MM.1S (cell line): ENCODE measurements at regions not wholly inside any gene's neighbourhood (a gene's known extent, or its start where the extent isn't known, plus 50 kb on each side); places are given as distances from the start of the nearest gene placed in this dataset.

Experiments used
- DNase-seq: peaks from one replicate; pipeline ENCODE4 v3.0.0-alpha.2; 2015
- H2AFZ ChIP-seq: fragments of 300-600 bp; sonication (generic); 2 replicates; pipeline ENCODE4 v1.6.0; 2016; ENCODE audit warnings: antibody characterized with exemption, low read length
- H3F3A ChIP-seq: fragments of 300-600 bp; sonication (generic); 2 replicates; pipeline ENCODE4 v1.6.1; 2016; ENCODE audit warnings: mild to moderate bottlenecking, antibody characterized with exemption, low read length, moderate library complexity, mixed read lengths; ENCODE audit not compliant: insufficient read depth
- H3K27ac ChIP-seq: fragments of 300-600 bp; sonication (generic); 2 replicates; pipeline ENCODE4 v1.5.1; 2016; ENCODE audit warnings: mild to moderate bottlenecking, low read length
- H3K27me3 ChIP-seq: fragments of 300-600 bp; sonication (generic); replicated peaks from 2 replicates; pipeline ENCODE4 v1.6.0; 2016; ENCODE audit warnings: low read length; ENCODE audit not compliant: insufficient read depth
- H3K36me3 ChIP-seq: fragments of 300-600 bp; sonication (generic); replicated peaks from 2 replicates; pipeline ENCODE4 v1.6.1; 2016; ENCODE audit warnings: mild to moderate bottlenecking, low read length, mixed read lengths; ENCODE audit not compliant: insufficient read depth
- H3K4me1 ChIP-seq: fragments of 300-600 bp; sonication (generic); 2 replicates; pipeline ENCODE4 v1.6.1; 2016; ENCODE audit warnings: low read length, mixed read lengths
- H3K4me2 ChIP-seq: fragments of 300-600 bp; sonication (generic); 2 replicates; pipeline ENCODE4 v1.6.0; 2016; ENCODE audit warnings: low read depth, low read length
- H3K4me3 ChIP-seq: fragments of 300-600 bp; sonication (generic); 2 replicates; pipeline ENCODE4 v1.5.1; 2016; ENCODE audit warnings: low read length, mixed read lengths
- H3K79me2 ChIP-seq: fragments of 300-600 bp; sonication (generic); 2 replicates; pipeline ENCODE4 v1.6.1; 2016; ENCODE audit warnings: mixed run types, low read length, mixed read lengths
- H3K9ac ChIP-seq: fragments of 300-600 bp; sonication (generic); 2 replicates; pipeline ENCODE4 v1.6.1; 2016; ENCODE audit warnings: low read length, mixed read lengths
- H3K9me2 ChIP-seq: fragments of 300-600 bp; sonication (generic); replicated peaks from 2 replicates; pipeline ENCODE4 v1.6.1; 2016; ENCODE audit warnings: mild to moderate bottlenecking, low read length, mixed read lengths; ENCODE audit not compliant: insufficient read depth
- H3K9me3 ChIP-seq: fragments of 300-600 bp; sonication (generic); replicated peaks from 2 replicates; pipeline ENCODE4 v1.6.1; 2016; ENCODE audit warnings: mild to moderate bottlenecking, low read length, mixed read lengths; ENCODE audit not compliant: insufficient read depth
- H4K20me1 ChIP-seq: fragments of 300-600 bp; sonication (generic); 2 replicates; pipeline ENCODE4 v1.6.1; 2016; ENCODE audit warnings: mild to moderate bottlenecking, low read length, moderate library complexity, mixed read lengths; ENCODE audit not compliant: insufficient read depth
- CTCF ChIP-seq: fragments of 300-600 bp; sonication (generic); IDR thresholded peaks from 2 replicates; pipeline ENCODE4 v1.5.1; 2016; ENCODE audit warnings: antibody characterized with exemption, low read length, mixed read lengths
- EZH2 ChIP-seq: fragments of 300-600 bp; sonication (generic); optimal IDR thresholded peaks from 2 replicates; pipeline ENCODE3; 2017; ENCODE audit warnings: low read depth, mild to moderate bottlenecking, antibody characterized with exemption, low read length, mixed read lengths
- EZH2phosphoT487 ChIP-seq: fragments of 300-600 bp; sonication (generic); IDR thresholded peaks from 2 replicates; pipeline ENCODE4 v1.6.1; 2018; ENCODE audit warnings: antibody characterized with exemption, low read length

- DNase-seq, result peak; percentile 42
- Histone ChIP-seq H3K27me3 (no peaks in the 10 kb centered on the region), H3K4me2 (no peak overlapping the region), H3K9me2 (no peaks in the 10 kb centered on the region), H3K4me3 (no peak overlapping the region), H3K9me3 (no peaks in the 10 kb centered on the region), H3K27ac (no peak overlapping the region), H3F3A (no peaks in the 10 kb centered on the region), H3K4me1 (no peaks in the 10 kb centered on the region), H3K79me2 (no peaks in the 10 kb centered on the region), H3K36me3 (no peaks in the 10 kb centered on the region), H2AFZ (0 out of 2 replicates have a peak overlapping the region, but pooled peaks have one; percentile 16), H4K20me1 (no peaks in the 10 kb centered on the region), H3K9ac (no peak overlapping the region)
- TF ChIP-seq CTCF, result peak; percentile 60
- TF ChIP-seq EZH2phosphoT487, result no peak
- TF ChIP-seq EZH2, result no peak
These were observed 139.4 kb downstream of the EPC1 start for GRCh38 chr10:32207544-32207943.

GRCh38 chr10:32205670-32206069, 141.3 kb downstream of the EPC1 start:
- no peak for DNase-seq
- H3K27me3 ChIP-seq, result no peaks in the 10 kb centered on the region
- H3K4me2 ChIP-seq, result no peak overlapping the region
- TF ChIP-seq EZH2 (no peak), CTCF (no peak), EZH2phosphoT487 (no peak)
- no peaks in the 10 kb centered on the region for H3K4me1 ChIP-seq
- H3K9me2 ChIP-seq, result no peaks in the 10 kb centered on the region
- no peak overlapping the region for H3K4me3 ChIP-seq
- no peak overlapping the region for H3K27ac ChIP-seq
- no peaks in the 10 kb centered on the region for H3K79me2 ChIP-seq
- H4K20me1 ChIP-seq, result no peaks in the 10 kb centered on the region
- no peak overlapping the region for H3K9ac ChIP-seq
- H3K36me3 ChIP-seq, result no peaks in the 10 kb centered on the region
- H3K9me3 ChIP-seq, result no peaks in the 10 kb centered on the region
- no peak overlapping the region for H2AFZ ChIP-seq
- H3F3A ChIP-seq, result no peaks in the 10 kb centered on the region

- no peak overlapping the region for H3K27ac ChIP-seq
- H2AFZ ChIP-seq, result no peak overlapping the region
- no peaks in the 10 kb centered on the region for H3K9me3 ChIP-seq
- no peak for DNase-seq
- H3K79me2 ChIP-seq, result no peaks in the 10 kb centered on the region
- no peak overlapping the region for H3K9ac ChIP-seq
- H3K9me2 ChIP-seq, result no peaks in the 10 kb centered on the region
- no peaks in the 10 kb centered on the region for H3K36me3 ChIP-seq
- no peaks in the 10 kb centered on the region for H3F3A ChIP-seq
- H4K20me1 ChIP-seq, result no peaks in the 10 kb centered on the region
- H3K4me1 ChIP-seq, result no peaks in the 10 kb centered on the region
- H3K4me2 ChIP-seq, result no peak overlapping the region
- H3K4me3 ChIP-seq, result no peak overlapping the region
- TF ChIP-seq EZH2, result no peak
- no peak for TF ChIP-seq EZH2phosphoT487
- no peak for TF ChIP-seq CTCF
- no peaks in the 10 kb centered on the region for H3K27me3 ChIP-seq
These were observed 142.4 kb downstream of the EPC1 start for GRCh38 chr10:32204606-32205005.
